ENCODE measurements at regions not wholly inside any gene's neighbourhood (a gene's known extent, or its start where the extent isn't known, plus 50 kb on each side); places are given as distances from the start of the nearest gene placed in this dataset.

GRCh38 chr3:70840106-70840870, 527.9 kb upstream of the MDFIC2 start:
- no peak for DNase-seq

GRCh38 chr3:70833239-70833960, 521.0 kb upstream of the MDFIC2 start:
- no peak for DNase-seq

- DNase-seq = no peak
Observed at GRCh38 chr3:70832834-70833205, 520.4 kb upstream of the MDFIC2 start.

DNA sequence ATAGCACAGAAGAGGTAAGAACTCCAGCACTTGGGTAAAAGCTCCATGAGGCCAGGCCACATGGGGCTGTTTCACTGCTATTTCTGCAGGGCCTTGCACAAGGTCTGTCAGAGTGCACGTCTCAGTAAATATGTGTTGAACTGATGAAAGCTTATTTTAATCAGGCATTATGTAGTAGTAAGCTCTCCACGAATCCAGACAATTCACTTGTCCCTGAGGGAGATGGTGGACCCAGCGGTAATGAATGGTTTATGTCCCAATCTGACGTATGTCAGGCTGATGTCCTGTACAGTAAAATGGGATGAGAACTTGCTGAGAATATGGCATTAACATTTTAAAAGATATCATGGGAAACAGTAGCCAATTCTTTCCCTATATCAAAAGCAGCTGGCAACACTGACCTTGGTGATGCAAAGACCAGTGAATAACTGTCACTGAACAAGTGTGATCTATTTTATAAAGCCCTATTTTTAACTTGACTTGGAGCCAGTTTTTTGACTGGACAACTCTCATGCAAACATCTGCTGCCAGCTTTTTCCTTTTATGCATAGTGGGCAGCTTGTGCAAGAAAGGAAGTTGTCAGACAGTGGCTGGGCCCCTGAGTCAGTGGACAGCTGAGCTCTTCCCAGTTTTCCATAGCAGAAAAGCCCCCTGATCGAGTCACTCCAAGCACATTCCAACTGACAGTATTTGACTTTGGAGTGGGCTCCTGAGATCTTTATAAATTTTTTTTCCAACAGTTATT, 519.8 kb upstream of the MDFIC2 start:
- no peak for DNase-seq

GRCh38 chr3:70829092-70829491, 516.7 kb upstream of the MDFIC2 start:
- no peak for DNase-seq

DNA sequence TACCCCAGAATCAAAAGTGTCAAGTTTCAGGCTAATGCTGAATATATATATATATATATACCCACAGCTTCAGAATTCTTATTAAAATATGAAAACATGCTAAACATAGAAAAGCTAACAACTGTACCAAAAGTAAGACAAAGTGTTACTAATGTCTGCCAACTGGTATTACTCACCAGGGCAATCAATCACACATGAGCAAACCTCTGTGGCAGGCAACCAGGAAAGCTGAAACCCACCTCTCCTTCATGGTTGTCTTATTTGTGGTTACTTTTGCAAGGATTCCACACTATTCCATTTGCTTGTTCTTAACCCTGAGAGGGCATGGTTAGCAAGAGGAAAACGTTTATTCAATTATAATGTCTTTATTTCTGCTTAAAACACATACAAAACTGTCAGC, 512.3 kb upstream of the MDFIC2 start:
- no peak for DNase-seq

DNA sequence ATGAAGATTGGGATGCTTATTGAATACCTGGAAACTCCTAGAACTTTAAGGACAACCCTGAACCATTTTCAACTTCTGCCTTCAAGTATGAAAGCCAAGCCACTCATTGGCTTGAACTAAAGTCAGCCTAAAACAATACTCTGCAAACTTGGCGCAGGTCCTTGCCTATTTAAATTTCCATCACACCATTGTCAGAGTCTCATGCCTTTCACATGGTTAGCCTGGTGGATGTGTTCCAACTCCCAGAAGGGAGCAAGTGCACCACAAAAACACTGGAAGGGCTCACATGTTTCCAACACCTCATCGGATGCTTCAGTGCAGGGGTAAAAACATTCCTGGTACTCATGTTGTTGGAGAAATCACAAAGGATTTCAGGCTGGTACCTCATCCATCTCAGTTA, 511.6 kb upstream of the MDFIC2 start:
- no peak for DNase-seq

GRCh38 chr3:70823622-70824021, 511.2 kb upstream of the MDFIC2 start:
- DNase-seq = no peak

DNA sequence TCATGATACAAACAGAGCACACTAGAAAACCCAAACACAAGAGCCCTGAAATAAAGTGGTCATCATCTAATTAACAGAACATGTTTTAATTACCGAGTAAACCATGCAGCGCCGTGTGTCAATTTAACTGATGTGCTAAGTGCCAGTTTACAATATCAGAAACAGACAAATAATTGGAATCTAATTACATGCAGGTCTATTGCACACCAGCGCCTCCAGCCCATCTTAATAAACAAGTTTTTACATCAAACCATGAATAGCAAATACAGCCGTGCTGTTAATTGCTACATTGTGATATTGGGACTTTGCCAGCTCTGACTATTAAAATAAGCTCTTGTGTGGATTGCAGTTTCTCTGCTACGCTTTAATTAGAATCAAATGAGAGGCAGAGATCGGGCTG, 510.2 kb upstream of the MDFIC2 start:
- no peak for DNase-seq

DNA sequence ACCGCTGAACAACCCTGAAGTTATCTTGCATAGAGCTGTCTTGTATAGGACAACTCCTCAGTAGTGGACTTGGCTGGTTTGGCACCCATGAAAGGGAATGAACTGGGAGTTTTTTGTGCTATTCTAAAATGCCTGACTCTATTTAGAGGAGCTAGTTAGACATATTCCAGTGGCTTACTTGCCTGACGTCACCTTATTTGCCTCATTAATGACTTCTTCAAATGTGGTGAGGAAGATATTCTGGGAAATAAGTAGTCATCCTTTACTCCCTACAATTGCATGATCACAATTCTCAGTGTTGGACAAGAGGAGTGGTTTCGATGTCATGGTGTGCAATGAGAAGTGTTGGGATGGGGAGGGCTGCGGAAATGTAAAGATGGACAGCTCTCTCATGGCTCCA, 509.2 kb upstream of the MDFIC2 start:
- no peak for DNase-seq

- no peak for DNase-seq
Observed at GRCh38 chr3:70820397-70820796, 508.0 kb upstream of the MDFIC2 start.

DNA sequence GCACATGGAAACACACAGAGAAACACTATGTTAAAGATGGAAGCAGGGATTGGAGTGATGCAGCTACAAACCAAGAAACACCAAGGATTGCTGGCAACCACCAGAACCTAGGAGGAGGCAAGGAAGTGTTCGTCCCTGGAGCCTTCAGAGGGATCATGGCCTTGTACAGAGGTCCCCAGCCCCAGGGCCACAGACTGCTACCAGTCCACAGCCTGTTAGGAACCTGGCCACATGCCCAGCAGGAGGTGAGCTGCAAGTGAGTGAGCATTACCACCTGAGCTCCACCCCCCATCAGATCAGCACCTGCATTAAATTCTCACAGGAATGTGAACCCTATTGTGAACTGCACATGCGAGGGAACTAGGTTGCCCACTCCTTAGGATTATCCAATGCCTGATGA, 505.7 kb upstream of the MDFIC2 start:
- DNase-seq = no peak

DNA sequence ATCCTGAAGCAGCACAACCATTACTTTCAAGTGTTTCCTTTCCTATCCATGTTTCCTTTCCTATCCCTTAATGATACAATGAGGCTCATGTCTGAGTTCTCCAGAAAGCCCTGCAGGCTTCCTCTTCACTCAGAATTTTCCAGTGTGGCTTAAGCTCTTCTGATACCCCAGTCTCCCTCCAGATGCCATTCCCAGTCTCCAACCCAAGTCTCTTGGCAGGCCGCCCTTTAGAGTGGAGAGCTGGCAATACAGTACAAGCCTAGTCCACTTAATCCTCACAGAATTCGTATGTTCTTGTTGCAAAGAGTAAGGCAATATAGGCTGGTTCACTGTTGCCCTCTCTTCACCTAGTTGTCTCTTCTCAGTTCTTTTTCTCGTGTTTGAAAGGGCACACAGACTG, 503.9 kb upstream of the MDFIC2 start:
- no peak for DNase-seq

- no peak for DNase-seq
Observed at GRCh38 chr3:70815817-70816216, 503.4 kb upstream of the MDFIC2 start.

GRCh38 chr3:70813311-70813710, 500.9 kb upstream of the MDFIC2 start:
- no peak for DNase-seq

GRCh38 chr3:70811880-70812279, 499.4 kb upstream of the MDFIC2 start:
- no peak for DNase-seq

DNA sequence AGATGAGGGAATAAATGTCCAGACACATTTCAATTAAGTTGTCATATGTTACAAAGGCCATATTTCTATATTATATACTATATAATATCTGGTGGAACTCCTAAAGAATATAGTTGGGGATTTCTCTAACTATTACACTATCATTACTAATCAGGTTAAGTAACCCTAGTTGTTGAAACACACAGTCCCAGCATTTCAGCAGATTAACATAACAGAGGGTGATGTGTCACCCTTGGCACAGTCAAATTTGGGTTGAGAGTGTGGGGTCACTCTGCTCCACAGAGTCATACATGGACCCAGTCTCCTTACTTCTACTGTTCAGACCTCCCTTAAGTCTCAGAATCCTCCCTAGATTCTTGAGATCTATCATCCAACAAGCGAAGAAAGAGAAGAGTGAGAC, 496.4 kb upstream of the MDFIC2 start:
- no peak for DNase-seq

DNA sequence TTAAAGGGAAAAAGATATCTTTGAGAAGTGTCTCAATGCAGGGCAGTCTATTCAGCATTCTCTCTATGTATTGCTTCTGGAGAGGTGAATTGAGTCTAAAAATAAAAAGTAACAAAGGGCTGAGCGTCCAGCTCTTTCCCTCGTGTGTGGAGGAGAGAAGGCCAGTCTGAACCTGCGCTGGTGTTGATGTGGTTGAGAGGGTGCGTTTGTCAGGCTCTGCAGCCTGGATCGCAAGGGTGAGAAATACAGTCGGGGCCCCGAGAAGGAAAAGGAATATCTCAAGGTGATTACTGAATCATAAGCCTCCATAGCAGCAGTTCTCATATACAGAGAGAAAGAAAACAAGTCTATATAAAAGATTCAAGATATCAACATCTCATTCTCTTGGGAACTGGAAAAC, 494.1 kb upstream of the MDFIC2 start:
- DNase-seq = no peak

- DNase-seq = no peak
Observed at GRCh38 chr3:70806021-70806420, 493.6 kb upstream of the MDFIC2 start.

- no peak for DNase-seq
Observed at GRCh38 chr3:70805061-70805889, 492.8 kb upstream of the MDFIC2 start.

- no peak for DNase-seq
Observed at GRCh38 chr3:70803891-70804290, 491.5 kb upstream of the MDFIC2 start.

DNA sequence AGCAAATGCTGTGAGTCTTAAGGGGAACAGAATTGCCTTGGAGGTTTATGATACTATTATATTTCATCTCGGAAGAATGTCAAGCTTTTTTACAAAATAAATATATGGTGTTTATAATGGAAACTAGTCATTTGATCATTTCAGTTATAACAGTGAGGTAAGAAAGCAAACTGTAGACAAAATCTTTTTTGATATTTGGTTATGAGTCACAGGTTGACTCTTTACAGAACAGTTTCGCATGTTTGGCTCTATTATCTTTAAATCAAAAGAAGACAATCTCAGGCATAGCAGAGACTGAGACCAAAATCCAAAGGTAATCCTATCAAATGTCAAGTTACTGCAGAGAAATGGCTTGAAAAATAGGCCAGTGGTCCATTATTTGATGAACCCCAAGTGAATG, 490.9 kb upstream of the MDFIC2 start:
- no peak for DNase-seq

- no peak for DNase-seq
Observed at GRCh38 chr3:70800951-70801350, 488.5 kb upstream of the MDFIC2 start.
